ENCODE measurements at regions not wholly inside any gene's neighbourhood (a gene's known extent, or its start where the extent isn't known, plus 50 kb on each side); places are given as distances from the start of the nearest gene placed in this dataset.

DNA sequence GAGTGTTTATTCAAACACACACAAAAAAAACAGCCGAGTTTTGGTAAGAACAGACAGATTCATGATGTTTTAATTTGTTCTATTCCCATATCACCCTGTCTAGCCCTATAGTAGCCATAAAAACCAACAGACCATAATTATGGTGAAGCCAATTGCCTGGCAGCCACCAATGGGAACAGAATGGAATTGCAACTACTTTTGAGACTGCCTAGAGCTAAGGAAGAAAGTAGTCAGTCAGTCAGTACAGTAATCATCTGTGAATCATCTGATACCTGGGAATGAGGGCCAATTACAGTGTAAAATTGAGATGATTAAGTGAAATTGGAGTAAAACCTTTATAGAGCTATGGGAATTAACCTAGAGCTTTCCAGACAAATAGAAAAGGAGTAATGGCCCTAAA is 952.7 kb upstream of the KCND2 start:
- ChIA-PET POLR2A (no interaction called here), CTCF (no interaction called here)
- Histone ChIP-seq H3K4me3 (no peak overlapping the region), H3K27ac (no peak overlapping the region), H3K4me1 (no peaks in the 10 kb centered on the region), H3K4me2 (no peak overlapping the region), H3K9me3 (no peaks in the 10 kb centered on the region)
- no peak for FAIRE-seq
- 3% methylated on average over 1 of the region's 1 CpG for WGBS (ENCODE audit: missing lambda C conversion rate)
- TF ChIP-seq, protein P1, sequence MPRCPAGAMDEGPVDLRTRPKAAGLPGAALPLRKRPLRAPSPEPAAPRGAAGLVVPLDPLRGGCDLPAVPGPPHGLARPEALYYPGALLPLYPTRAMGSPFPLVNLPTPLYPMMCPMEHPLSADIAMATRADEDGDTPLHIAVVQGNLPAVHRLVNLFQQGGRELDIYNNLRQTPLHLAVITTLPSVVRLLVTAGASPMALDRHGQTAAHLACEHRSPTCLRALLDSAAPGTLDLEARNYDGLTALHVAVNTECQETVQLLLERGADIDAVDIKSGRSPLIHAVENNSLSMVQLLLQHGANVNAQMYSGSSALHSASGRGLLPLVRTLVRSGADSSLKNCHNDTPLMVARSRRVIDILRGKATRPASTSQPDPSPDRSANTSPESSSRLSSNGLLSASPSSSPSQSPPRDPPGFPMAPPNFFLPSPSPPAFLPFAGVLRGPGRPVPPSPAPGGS (IDR thresholded peaks at IDR 0.05) = no peak
- no peak for TF ChIP-seq ZNF302 (CRISPR knock-in tag; IDR thresholded peaks at IDR 0.05)
- TF ChIP-seq NR3C1 (IDR thresholded peaks at IDR 0.05) = no peak
- no peak for TF ChIP-seq RARB (CRISPR knock-in tag; IDR thresholded peaks at IDR 0.05)
- TF ChIP-seq MAFK (IDR thresholded peaks at IDR 0.05; ENCODE audit: partially characterized antibody) = no peak
- TF ChIP-seq POLR2A (IDR thresholded peaks at IDR 0.05; ENCODE audit: low read length) = no peak
- TF ChIP-seq BHLHE40 (IDR thresholded peaks at IDR 0.05; ENCODE audit: low read depth, low read length) = no peak
- TF ChIP-seq KDM1A (IDR thresholded peaks at IDR 0.05; ENCODE audit: low read depth) = no peak
- no peak for ATAC-seq
- DNase-seq (ENCODE audit: low read depth in 1 of 2, low spot score in 1 of 2) = no peak

DNA sequence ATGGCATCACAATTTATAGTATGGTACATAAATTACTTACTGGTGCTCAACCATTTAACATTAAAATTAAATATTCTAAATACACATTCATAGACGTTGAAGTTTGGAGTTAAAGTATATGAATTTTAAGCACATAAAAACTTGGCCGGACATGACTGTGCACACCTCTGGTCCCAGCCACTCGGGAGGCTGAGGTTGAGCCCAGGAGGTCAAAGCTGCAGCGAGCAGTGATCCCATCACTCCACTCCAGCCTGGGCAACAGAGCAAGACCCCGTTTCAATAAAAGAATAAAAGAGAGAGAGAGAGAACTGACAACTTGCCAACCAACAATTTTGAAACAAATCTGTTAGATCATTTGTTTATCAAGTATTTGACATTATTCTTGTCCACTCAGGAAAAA is 943.3 kb upstream of the KCND2 start:
- ATAC-seq (no peak), DNase-seq (ENCODE audit: low read depth in 1 of 2, low spot score in 1 of 2) (no peak), FAIRE-seq (no peak)
- 9% methylated on average over 5 of the region's 5 CpGs for WGBS (ENCODE audit: missing lambda C conversion rate)
- no peaks in the 10 kb centered on the region for H3K9me3 ChIP-seq
- no peak overlapping the region for H3K27ac ChIP-seq
- POLR2A ChIA-PET = no interaction called here
- no peak overlapping the region for H3K4me2 ChIP-seq
- TF ChIP-seq HEYL (CRISPR knock-in tag; IDR thresholded peaks at IDR 0.05) (no peak), FOSB (CRISPR knock-in tag; IDR thresholded peaks at IDR 0.05) (no peak), MAFK (IDR thresholded peaks at IDR 0.05; ENCODE audit: partially characterized antibody) (no peak), ZNF302 (CRISPR knock-in tag; IDR thresholded peaks at IDR 0.05) (no peak), CBX8 (IDR thresholded peaks at IDR 0.05) (no peak), RAD21 (conservative IDR thresholded peaks at IDR 0.05 in 1 of 2, IDR thresholded peaks at IDR 0.05 in 1 of 2) (no peak), HDAC2 (IDR thresholded peaks at IDR 0.05) (no peak), NFE2L2 (conservative IDR thresholded peaks at IDR 0.05; ENCODE audit: low read length) (no peak), ZSCAN20 (CRISPR knock-in tag; IDR thresholded peaks at IDR 0.05) (no peak), JUN (IDR thresholded peaks at IDR 0.05) (no peak), MYC (IDR thresholded peaks at IDR 0.05; ENCODE audit: borderline replicate concordance, low read length) (no peak), POLR2AphosphoS2 (conservative IDR thresholded peaks at IDR 0.05; ENCODE audit: low read length) (no peak), NR3C1 (IDR thresholded peaks at IDR 0.05) (no peak), ESRRA (IDR thresholded peaks at IDR 0.05; ENCODE audit: borderline replicate concordance, low read length) (no peak), ZFP36 (IDR thresholded peaks at IDR 0.05; ENCODE audit: borderline replicate concordance, partially characterized antibody) (no peak), GATA3 (IDR thresholded peaks at IDR 0.05; ENCODE audit: borderline replicate concordance) (no peak), POLR2A (IDR thresholded peaks at IDR 0.05; ENCODE audit: low read length) (no peak)
- TF ChIP-seq, protein P2, sequence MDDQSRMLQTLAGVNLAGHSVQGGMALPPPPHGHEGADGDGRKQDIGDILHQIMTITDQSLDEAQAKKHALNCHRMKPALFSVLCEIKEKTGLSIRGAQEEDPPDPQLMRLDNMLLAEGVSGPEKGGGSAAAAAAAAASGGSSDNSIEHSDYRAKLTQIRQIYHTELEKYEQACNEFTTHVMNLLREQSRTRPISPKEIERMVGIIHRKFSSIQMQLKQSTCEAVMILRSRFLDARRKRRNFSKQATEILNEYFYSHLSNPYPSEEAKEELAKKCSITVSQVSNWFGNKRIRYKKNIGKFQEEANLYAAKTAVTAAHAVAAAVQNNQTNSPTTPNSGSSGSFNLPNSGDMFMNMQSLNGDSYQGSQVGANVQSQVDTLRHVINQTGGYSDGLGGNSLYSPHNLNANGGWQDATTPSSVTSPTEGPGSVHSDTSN (IDR thresholded peaks at IDR 0.05) = no peak
- H3K4me3 ChIP-seq = no peak overlapping the region
- CTCF ChIA-PET = no interaction called here
- no peaks in the 10 kb centered on the region for H3K4me1 ChIP-seq

DNA sequence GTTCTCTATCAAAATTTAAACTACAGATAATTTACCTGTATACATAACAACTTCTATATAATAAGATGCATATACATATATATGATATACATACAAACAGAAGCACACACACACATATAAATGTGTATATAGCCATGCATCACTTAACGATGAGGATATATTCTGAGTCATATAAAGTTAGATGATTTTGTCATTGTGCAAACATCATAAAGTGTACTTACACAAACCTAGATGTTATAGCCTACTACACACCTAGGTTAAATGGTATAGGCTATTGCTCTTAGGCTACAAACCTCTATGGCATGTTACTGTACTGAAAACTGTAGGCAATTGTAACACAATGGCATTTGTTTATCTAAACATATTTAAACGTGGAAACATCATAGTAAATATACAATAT is 937.6 kb upstream of the KCND2 start:
- CTCF ChIA-PET = no interaction called here
- 1% methylated on average over 2 of the region's 2 CpGs for WGBS (ENCODE audit: missing lambda C conversion rate)

More for the DNA sequence above, 937.6 kb upstream of the KCND2 start:
- ATAC-seq (no peak), DNase-seq (ENCODE audit: low read depth in 1 of 2, low spot score in 1 of 2) (no peak), FAIRE-seq (no peak)
- POLR2A ChIA-PET = no interaction called here
- Histone ChIP-seq H3K4me2 (no peak overlapping the region), H3K9me3 (no peaks in the 10 kb centered on the region), H3K4me3 (no peak overlapping the region), H3K27ac (no peak overlapping the region), H3K4me1 (no peaks in the 10 kb centered on the region)
- TF ChIP-seq HDAC2 (IDR thresholded peaks at IDR 0.05) (no peak), POLR2A (IDR thresholded peaks at IDR 0.05; ENCODE audit: low read length) (no peak), CHD2 (IDR thresholded peaks at IDR 0.05; ENCODE audit: low read length, partially characterized antibody) (no peak), NFE2L2 (conservative IDR thresholded peaks at IDR 0.05; ENCODE audit: low read length) (no peak)
- TF ChIP-seq, protein P3, sequence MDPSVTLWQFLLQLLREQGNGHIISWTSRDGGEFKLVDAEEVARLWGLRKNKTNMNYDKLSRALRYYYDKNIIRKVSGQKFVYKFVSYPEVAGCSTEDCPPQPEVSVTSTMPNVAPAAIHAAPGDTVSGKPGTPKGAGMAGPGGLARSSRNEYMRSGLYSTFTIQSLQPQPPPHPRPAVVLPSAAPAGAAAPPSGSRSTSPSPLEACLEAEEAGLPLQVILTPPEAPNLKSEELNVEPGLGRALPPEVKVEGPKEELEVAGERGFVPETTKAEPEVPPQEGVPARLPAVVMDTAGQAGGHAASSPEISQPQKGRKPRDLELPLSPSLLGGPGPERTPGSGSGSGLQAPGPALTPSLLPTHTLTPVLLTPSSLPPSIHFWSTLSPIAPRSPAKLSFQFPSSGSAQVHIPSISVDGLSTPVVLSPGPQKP (IDR thresholded peaks at IDR 0.05; ENCODE audit: low read depth, low read length) = no peak
